Fibroblast of villous mesenchyme (primary cell): ENCODE measurements at regions not wholly inside any gene's neighbourhood (a gene's known extent, or its start where the extent isn't known, plus 50 kb on each side); places are given as distances from the start of the nearest gene placed in this dataset.
"Not testable (repeated sequence)": the region's sequence is repeated elsewhere in the genome, so short reads cannot be mapped to it uniquely, and the experiment has no call there.

Source experiments
- DNase-seq: peaks from one replicate; pipeline ENCODE4 v3.0.0-alpha.2; 2010; ENCODE audit warnings: low read depth
- H3K4me3 ChIP-seq: 2 replicates; pipeline ENCODE4 v1.5.1; 2011; ENCODE audit warnings: low read depth, mild to moderate bottlenecking, low read length
- TF ChIP-seq, protein P1 (sequence below): IDR thresholded peaks from 2 replicates; pipeline ENCODE4 v1.5.1; 2012; ENCODE audit warnings: low read depth, mild to moderate bottlenecking, low read length; ENCODE audit not compliant: insufficient read depth

DNA sequence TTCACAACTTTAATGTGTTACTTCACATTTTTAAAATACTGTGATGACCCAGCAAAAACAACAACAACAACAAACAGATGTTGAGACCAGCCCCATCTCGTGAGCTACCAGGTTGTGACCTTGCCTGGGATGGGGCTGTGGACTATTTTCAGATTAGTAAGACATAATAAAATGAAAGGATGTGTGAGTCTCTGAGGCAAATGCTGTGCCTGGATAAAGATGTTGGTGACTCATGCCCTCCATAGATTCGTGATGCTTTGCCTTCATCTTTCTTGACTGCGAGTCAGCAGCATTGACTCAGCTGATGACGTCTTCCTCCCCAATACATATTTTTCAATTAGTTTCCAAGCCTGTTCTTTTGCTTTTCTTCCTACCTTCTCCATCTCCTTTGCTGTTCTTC, 453.0 kb upstream of the CFAP20DC start:
- H3K4me3 ChIP-seq, result no peak overlapping the region
- DNase-seq, result peak; percentile 51
- TF ChIP-seq, protein P1, sequence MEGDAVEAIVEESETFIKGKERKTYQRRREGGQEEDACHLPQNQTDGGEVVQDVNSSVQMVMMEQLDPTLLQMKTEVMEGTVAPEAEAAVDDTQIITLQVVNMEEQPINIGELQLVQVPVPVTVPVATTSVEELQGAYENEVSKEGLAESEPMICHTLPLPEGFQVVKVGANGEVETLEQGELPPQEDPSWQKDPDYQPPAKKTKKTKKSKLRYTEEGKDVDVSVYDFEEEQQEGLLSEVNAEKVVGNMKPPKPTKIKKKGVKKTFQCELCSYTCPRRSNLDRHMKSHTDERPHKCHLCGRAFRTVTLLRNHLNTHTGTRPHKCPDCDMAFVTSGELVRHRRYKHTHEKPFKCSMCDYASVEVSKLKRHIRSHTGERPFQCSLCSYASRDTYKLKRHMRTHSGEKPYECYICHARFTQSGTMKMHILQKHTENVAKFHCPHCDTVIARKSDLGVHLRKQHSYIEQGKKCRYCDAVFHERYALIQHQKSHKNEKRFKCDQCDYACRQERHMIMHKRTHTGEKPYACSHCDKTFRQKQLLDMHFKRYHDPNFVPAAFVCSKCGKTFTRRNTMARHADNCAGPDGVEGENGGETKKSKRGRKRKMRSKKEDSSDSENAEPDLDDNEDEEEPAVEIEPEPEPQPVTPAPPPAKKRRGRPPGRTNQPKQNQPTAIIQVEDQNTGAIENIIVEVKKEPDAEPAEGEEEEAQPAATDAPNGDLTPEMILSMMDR, result no peak

DNA sequence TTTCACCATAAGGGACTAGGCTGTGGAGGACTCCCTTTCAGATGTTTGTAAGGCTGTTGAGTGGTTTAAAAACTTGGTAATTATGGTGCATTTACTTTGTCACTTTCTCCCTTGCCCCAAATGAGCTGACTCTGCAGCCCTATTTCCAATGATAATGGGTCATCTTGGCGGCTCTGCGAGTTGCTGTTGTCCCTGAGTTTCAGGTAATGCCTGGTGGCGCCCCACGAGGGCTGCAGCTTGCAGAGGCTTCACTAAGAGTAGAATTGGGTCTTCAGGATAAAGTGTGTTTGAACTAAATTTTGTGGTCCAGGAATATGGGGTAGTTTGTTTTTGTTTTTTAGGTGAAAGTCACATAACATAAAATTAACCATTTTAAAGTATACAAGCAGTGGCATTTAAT, 450.1 kb upstream of the CFAP20DC start:
- no peak for DNase-seq
- TF ChIP-seq, protein P1, result no peak
- H3K4me3 ChIP-seq, result no peak overlapping the region

DNA sequence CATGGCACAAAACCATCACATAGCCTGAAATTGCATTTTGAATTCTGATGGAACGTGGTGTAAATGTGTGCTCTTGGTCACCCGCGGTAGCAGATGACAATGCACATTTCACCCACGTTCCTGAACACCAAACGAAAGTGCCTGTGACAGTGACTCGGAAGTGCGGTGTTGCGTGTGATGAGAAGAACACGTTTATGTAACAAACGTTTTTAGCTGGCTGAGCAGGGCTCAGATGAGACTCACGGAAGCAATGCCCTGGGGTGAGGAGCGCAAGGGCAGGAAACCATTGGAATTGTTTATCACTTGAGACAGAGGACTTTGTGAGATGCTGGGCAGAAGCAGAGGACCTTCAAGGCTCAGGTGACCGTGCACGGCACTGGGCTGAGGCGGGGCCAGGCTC, 449.2 kb upstream of the CFAP20DC start:
- TF ChIP-seq, protein P1, result no peak
- no peak overlapping the region for H3K4me3 ChIP-seq
- DNase-seq, result no peak

DNA sequence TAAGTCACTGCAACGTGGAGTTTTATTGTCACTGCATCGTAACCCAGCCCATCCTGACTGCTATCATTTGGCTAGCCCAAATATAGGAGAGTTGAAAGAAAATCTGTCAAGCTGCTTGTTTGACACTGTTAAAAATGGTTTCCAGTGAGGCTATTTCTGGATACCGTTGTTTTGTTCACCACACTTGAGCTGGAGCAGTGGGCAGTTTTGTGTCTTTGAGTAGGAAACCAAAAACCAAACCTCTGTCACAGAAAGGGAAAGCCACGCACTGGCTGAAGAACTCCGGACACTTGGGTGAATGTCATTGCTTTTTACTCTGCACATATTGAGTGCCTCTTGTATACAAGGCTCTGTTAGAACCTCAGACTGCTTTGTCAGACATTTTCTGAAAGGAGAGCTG, 446.4 kb upstream of the CFAP20DC start:
- TF ChIP-seq, protein P1, result no peak
- no peak overlapping the region for H3K4me3 ChIP-seq
- no peak for DNase-seq

DNA sequence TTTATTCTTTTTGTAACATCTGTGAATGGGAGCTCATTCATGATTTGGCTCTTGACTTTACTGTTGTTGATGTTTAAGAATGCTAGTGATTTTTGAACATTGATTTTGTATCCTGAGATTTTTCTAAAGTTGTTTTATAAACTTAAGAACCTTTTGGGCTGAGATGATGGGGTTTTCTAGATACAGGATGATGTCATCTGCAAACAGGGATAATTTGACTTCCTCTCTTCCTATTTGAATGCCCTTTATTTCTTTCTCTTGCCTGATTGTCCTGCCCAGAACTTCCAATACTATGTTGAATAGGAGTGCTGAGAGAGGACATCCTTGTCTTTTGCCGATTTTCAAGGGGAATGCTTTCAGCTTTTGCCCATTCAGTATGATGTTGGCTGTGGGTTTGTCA, 445.1 kb upstream of the CFAP20DC start:
- H3K4me3 ChIP-seq, DNase-seq: not testable (repeated sequence)

DNA sequence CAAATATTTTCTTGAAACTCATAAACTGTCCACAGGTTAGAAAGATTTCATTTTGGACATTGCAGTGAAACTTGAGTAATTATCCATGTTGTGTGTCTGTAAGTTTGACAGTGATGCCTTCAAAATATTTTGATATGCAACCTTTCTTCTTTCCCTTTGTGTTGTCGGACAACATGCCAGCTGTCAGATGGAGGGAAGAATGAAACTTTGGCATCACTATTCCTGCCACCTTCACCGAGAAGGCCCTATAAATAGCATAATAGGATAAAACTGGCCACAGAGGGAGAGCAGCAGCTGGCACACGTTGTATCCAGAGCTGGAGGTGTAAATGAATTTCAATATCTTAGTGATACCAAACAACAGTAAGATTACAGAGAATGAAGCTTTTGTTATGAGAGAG, 436.7 kb upstream of the CFAP20DC start:
- TF ChIP-seq, protein P1, result no peak
- no peak overlapping the region for H3K4me3 ChIP-seq
- no peak for DNase-seq

DNA sequence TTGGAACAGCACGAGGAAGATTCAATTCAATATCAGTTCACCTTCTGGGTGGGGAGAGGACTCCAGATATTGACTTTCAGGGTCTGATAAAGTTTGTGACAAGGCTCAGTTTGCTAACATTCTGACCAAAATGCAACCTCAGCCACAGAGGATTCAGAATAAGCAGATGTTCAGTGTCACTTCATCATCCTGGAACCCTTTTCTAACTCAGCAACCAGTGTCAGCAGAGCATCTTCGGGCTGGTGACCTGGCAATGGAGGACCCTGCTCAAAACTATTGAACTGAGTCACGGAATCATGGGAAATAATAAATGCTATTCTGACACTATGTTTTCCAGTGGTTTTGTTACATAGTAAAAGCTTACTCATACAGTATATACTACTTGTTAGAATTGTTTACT, 433.4 kb upstream of the CFAP20DC start:
- no peak for DNase-seq
- TF ChIP-seq, protein P1, result no peak

More for the DNA sequence above, 433.4 kb upstream of the CFAP20DC start:
- no peak overlapping the region for H3K4me3 ChIP-seq
